GM12865 (cell line): ENCODE measurements at regions not wholly inside any gene's neighbourhood (a gene's known extent, or its start where the extent isn't known, plus 50 kb on each side); places are given as distances from the start of the nearest gene placed in this dataset.

Source experiments
- DNase-seq: peaks from one replicate; pipeline ENCODE4 v3.0.0; 2010; ENCODE audit warnings: low read depth
- H3K4me3 ChIP-seq: 2 replicates; pipeline ENCODE4 v1.5.1; 2011; ENCODE audit warnings: mild to moderate bottlenecking, low read depth, low read length, control low read depth
- TF ChIP-seq, protein P1 (sequence below): IDR thresholded peaks from 2 replicates; pipeline ENCODE4 v1.5.1; 2011; ENCODE audit warnings: low read length, control low read depth, low read depth, inconsistent platforms; ENCODE audit not compliant: insufficient read depth; ENCODE audit errors: missing control alignments

- H3K4me3 ChIP-seq, result no peak overlapping the region
- TF ChIP-seq, protein P1, sequence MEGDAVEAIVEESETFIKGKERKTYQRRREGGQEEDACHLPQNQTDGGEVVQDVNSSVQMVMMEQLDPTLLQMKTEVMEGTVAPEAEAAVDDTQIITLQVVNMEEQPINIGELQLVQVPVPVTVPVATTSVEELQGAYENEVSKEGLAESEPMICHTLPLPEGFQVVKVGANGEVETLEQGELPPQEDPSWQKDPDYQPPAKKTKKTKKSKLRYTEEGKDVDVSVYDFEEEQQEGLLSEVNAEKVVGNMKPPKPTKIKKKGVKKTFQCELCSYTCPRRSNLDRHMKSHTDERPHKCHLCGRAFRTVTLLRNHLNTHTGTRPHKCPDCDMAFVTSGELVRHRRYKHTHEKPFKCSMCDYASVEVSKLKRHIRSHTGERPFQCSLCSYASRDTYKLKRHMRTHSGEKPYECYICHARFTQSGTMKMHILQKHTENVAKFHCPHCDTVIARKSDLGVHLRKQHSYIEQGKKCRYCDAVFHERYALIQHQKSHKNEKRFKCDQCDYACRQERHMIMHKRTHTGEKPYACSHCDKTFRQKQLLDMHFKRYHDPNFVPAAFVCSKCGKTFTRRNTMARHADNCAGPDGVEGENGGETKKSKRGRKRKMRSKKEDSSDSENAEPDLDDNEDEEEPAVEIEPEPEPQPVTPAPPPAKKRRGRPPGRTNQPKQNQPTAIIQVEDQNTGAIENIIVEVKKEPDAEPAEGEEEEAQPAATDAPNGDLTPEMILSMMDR, result no peak
- no peak for DNase-seq
Observed at GRCh38 chr11:36868380-36868779, 270.3 kb upstream of the RAG2 start.

DNA sequence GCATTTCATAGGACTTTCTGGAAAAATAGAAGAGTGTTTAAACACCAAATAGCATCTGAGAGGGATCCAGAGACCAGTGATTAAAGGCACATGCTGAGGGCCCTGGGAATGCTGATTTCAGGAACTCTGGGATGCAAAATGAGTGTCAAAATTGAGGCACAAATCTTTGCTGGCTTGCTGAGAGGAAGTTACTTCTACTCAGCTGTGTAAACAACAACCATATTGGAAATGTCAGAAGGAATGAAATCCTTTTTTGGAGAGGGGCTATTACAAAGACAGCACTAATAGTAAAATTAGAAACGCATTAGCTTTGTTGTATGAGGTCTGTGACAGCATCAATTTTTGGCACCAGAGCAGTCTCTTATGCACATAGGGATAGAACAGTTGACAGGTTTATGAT lies 267.8 kb upstream of the RAG2 start:
- no peak overlapping the region for H3K4me3 ChIP-seq
- TF ChIP-seq, protein P1, result no peak
- no peak for DNase-seq

DNA sequence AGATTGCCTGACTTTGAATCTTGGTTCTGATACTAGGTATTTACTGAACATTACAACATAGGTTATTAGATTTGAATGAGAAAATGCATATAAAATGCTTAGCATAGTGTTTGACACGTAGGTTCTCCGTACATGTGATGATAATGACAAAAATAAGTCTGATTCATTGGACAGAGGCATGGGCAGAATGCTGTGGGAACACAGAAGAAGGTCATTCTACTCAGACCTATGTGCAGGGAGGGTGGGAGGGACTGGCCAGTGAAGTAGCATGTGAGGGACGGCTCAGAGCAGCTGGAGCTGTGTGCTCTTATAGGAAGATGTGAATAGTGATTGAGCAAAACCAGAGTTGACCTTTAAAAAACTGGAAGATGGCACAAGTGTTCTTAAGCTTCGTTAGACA lies 256.8 kb upstream of the RAG2 start:
- TF ChIP-seq, protein P1, result no peak
- H3K4me3 ChIP-seq, result no peak overlapping the region
- no peak for DNase-seq

DNA sequence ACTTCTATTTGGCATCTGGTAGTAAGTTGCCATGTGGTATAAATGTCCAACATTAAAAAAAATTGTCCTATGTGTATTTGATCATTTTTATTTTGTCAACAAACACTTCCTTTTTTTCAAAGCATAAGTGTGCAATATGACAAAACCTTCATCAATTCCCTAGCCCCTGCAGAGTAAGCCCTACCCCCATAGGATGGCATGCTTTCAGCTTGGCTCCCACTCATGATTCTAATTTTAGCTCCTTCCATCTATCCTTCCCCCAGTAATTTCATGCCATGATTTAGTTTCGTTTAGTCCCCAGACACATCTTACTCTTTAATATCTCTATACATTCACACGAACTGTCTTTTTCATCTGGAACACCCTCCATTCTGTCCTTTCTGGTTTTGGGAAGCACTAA lies 250.6 kb upstream of the RAG2 start:
- no peak overlapping the region for H3K4me3 ChIP-seq
- TF ChIP-seq, protein P1, result no peak
- no peak for DNase-seq

DNA sequence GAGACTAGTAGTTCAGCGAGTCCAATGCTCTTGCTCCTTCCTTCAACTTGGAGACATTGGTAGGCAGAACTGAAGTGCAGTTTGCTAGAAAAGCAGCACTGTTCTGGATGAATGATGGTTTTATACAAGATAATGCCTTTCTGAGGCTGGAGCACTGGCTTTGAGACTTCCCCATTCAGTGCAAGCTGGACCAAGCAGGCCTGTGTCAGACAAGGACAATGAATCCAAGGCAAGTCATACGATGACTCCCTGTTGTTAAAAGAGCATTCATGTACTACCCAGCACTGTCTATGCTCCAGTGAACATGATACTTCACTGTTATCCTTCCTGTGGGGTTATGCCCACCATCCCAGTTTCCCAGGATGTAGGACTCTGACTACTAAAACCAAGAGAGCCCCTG lies 242.3 kb upstream of the RAG2 start:
- H3K4me3 ChIP-seq, result no peak overlapping the region
- no peak for DNase-seq
- TF ChIP-seq, protein P1, result no peak

- no peak for DNase-seq
- no peak overlapping the region for H3K4me3 ChIP-seq
- TF ChIP-seq, protein P1, result no peak
Observed at GRCh38 chr11:36837831-36838437, 239.9 kb upstream of the RAG2 start.

GRCh38 chr11:36825251-36825650 lies 227.2 kb upstream of the RAG2 start:
- TF ChIP-seq, protein P1, result no peak
- H3K4me3 ChIP-seq, result no peak overlapping the region
- DNase-seq, result no peak
